ENCODE measurements at regions not wholly inside any gene's neighbourhood (a gene's known extent, or its start where the extent isn't known, plus 50 kb on each side); places are given as distances from the start of the nearest gene placed in this dataset.

GRCh38 chr11:70669871-70670675 lies 271.7 kb downstream of the CTTN start:
- POLR2A ChIA-PET, result no interaction called here

GRCh38 chr11:70670676-70671034 lies 272.3 kb downstream of the CTTN start:
- Mint-ChIP-seq H3K36me3 (ENCODE audit: low read depth) (no peaks in the 10 kb centered on the region), H3K4me3 (no peak overlapping the region), H3K4me1 (no peaks in the 10 kb centered on the region), H3K27ac (no peak overlapping the region), H3K9me3 (no peaks in the 10 kb centered on the region), H3K27me3 (peaks cover 4% of the 10 kb centered on the region)
- ChIA-PET CTCF (no interaction called here), POLR2A (no interaction called here)
- no peak for DNase-seq

More at GRCh38 chr11:70669871-70670675, 271.7 kb downstream of the CTTN start:
- DNase-seq, result no peak
- CTCF ChIA-PET, result no interaction called here
- H3K9me3 Mint-ChIP-seq, result no peaks in the 10 kb centered on the region
- no peak overlapping the region for H3K4me3 Mint-ChIP-seq
- H3K27ac Mint-ChIP-seq, result no peak overlapping the region
- no peaks in the 10 kb centered on the region for H3K36me3 Mint-ChIP-seq (ENCODE audit: low read depth)
- H3K4me1 Mint-ChIP-seq, result no peaks in the 10 kb centered on the region
- peaks cover 4% of the 10 kb centered on the region for H3K27me3 Mint-ChIP-seq

DNA sequence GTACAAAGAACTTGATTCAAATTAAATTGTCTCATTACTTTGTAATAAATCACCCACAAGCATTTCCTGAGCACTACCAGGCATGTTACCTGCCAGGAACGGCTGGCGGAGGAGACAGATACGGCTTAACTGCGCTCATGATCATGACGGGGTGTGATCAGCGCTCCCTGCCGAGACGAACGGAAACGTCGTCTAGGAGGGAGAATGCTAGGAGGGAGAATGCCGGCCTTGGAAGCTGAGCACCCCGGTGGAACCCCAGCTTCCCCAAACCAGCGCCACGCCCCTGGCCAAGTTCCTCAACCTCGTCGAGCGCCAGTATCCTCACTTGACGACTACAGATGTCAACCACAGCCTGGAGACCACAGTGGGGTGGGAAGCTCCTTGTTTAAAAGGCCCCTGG lies 272.8 kb downstream of the CTTN start:
- peaks cover 4% of the 10 kb centered on the region for H3K27me3 Mint-ChIP-seq
- CTCF ChIA-PET, result no interaction called here

GRCh38 chr11:70671611-70672010 lies 273.3 kb downstream of the CTTN start:
- H3K36me3 Mint-ChIP-seq (ENCODE audit: low read depth), result no peaks in the 10 kb centered on the region
- H3K4me1 Mint-ChIP-seq, result no peaks in the 10 kb centered on the region
- ChIA-PET POLR2A (no interaction called here), CTCF (no interaction called here)
- no peak overlapping the region for H3K27ac Mint-ChIP-seq
- H3K9me3 Mint-ChIP-seq, result no peaks in the 10 kb centered on the region
- no peak overlapping the region for H3K4me3 Mint-ChIP-seq
- peaks cover 4% of the 10 kb centered on the region for H3K27me3 Mint-ChIP-seq
- DNase-seq, result no peak

More for the DNA sequence above, 272.8 kb downstream of the CTTN start:
- Mint-ChIP-seq H3K4me1 (no peaks in the 10 kb centered on the region), H3K36me3 (ENCODE audit: low read depth) (no peaks in the 10 kb centered on the region), H3K27ac (no peak overlapping the region), H3K4me3 (no peak overlapping the region), H3K9me3 (no peaks in the 10 kb centered on the region)
- POLR2A ChIA-PET, result no interaction called here
- DNase-seq, result no peak

DNA sequence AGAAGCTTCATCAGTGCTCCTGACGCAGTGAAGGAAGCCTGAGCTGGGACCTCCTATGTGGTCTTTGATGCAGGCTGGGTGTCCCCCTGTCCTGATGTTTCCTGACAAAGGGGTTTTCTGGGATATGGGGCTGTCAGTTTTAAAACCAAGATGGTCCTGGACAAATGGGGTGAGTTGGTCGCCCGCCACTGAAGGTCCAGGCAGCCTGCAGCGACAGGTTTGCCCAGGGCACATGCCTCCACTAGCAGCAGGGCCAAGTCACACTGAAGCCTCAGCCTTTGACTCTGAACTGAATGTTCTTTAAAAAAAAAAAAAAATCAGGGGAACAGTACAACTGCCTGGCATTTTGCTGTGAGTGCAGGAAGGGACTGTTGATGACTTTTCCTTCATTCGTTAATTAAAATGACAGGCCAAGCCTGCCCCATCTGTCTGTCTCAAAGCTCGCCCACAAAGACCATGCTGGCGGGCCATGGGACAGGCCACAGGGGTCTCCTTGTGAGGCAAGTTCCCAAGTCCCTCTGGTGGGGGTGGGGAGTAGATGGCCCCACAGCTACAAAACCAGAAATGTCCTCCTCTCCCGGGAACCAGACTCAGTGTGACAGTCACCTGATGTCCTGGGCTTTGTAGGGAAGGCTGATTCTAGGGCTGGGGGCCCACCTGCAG lies 274.8 kb downstream of the CTTN start:
- H3K27me3 Mint-ChIP-seq, result peaks cover 4% of the 10 kb centered on the region
- ChIA-PET POLR2A (no interaction called here), CTCF (no interaction called here)

GRCh38 chr11:70674605-70675004 lies 276.3 kb downstream of the CTTN start:
- H3K9me3 Mint-ChIP-seq, result no peaks in the 10 kb centered on the region
- POLR2A ChIA-PET, result no interaction called here
- H3K4me3 Mint-ChIP-seq, result no peak overlapping the region
- H3K4me1 Mint-ChIP-seq, result no peaks in the 10 kb centered on the region
- H3K36me3 Mint-ChIP-seq (ENCODE audit: low read depth), result no peaks in the 10 kb centered on the region
- CTCF ChIA-PET, result no interaction called here
- peaks cover 4% of the 10 kb centered on the region for H3K27me3 Mint-ChIP-seq
- no peak overlapping the region for H3K27ac Mint-ChIP-seq
- DNase-seq, result no peak

More for the DNA sequence above, 274.8 kb downstream of the CTTN start:
- Mint-ChIP-seq H3K9me3 (no peaks in the 10 kb centered on the region), H3K4me3 (no peak overlapping the region), H3K36me3 (ENCODE audit: low read depth) (no peaks in the 10 kb centered on the region), H3K4me1 (no peaks in the 10 kb centered on the region), H3K27ac (no peak overlapping the region)
- no peak for DNase-seq

DNA sequence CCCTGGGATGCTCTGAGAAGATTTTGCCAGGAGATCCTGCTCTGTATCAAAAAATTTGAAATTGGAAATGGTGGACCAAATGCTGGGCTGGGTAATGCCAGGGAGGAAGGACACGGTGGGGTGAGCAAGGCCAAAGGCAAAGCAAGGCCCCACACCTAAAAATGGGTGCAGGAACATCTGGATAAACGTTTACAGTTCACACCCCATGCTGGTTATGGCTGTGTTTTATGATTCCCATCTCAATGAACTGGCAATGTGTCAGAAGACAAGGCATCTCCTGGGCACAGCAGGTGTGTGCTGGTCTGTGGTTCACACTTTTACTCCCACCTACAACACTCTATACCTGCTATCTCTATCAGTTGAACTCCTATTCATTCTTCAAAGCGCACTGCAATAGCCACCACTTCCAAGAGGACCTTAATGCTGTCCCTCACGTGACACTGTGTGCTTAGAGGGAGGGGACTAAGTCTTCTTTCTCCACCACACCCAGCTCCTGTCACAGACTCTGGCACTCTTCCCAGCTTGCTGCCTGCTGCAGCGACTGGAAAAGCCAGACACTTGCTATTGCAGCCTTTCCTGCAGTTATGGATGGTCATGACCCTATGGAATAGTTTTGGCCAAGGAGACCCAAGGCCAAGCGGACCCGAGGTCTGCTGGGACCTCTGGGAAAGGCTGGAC lies 277.5 kb downstream of the CTTN start:
- H3K27me3 Mint-ChIP-seq, result peaks cover 4% of the 10 kb centered on the region
- no peaks in the 10 kb centered on the region for H3K9me3 Mint-ChIP-seq
- DNase-seq, result no peak
- no peaks in the 10 kb centered on the region for H3K4me1 Mint-ChIP-seq
- CTCF ChIA-PET, result no interaction called here
- no peaks in the 10 kb centered on the region for H3K36me3 Mint-ChIP-seq (ENCODE audit: low read depth)
- H3K4me3 Mint-ChIP-seq, result no peak overlapping the region
- H3K27ac Mint-ChIP-seq, result no peak overlapping the region
- POLR2A ChIA-PET, result no interaction called here

DNA sequence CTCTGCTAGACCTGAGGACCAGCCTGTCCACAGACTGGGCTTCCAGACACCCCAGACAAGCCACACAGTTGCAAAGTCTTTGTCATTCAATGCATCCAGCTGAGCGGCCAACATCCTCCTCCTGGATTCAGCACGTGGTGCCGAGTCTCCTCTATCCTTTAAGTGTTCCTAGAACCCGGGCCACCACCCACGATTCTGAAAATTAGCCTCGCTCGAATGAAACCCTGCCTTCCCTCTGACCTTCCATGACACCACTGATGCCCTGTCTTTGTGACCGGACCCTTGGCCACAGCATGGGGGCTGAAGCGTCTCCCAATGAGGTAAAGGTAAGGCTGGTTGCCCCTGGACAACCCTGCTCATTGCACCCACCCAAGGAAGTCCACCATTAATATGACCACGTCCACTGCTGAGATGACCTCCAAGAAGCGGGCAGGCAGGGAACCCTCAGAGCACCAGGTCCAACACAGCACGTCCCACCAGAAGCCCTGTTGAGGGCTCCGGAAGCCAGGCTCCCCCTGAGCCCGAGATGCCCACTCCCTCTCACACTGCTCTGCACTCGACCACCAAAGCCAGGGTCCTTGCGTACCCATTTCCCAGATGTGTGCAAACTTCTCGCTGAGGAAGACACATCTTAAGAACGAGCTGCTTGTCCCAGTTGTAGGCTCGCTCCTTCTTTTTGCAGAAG lies 279.0 kb downstream of the CTTN start:
- no peaks in the 10 kb centered on the region for H3K4me1 Mint-ChIP-seq
- no peak overlapping the region for H3K4me3 Mint-ChIP-seq
- H3K27ac Mint-ChIP-seq, result no peak overlapping the region
- ChIA-PET POLR2A (no interaction called here), CTCF (no interaction called here)
- no peaks in the 10 kb centered on the region for H3K36me3 Mint-ChIP-seq (ENCODE audit: low read depth)
- DNase-seq, result no peak
- peaks cover under 1% of the 10 kb centered on the region for H3K27me3 Mint-ChIP-seq
- H3K9me3 Mint-ChIP-seq, result no peaks in the 10 kb centered on the region

GRCh38 chr11:70678931-70679900 lies 280.9 kb downstream of the CTTN start:
- Mint-ChIP-seq H3K27ac (no peak overlapping the region), H3K4me3 (no peak overlapping the region), H3K27me3 (no peaks in the 10 kb centered on the region), H3K4me1 (no peaks in the 10 kb centered on the region), H3K9me3 (no peaks in the 10 kb centered on the region), H3K36me3 (ENCODE audit: low read depth) (no peaks in the 10 kb centered on the region)
- CTCF ChIA-PET, result no interaction called here
- DNase-seq, result no peak
- POLR2A ChIA-PET, result no interaction called here

GRCh38 chr11:70680781-70681281 lies 282.5 kb downstream of the CTTN start:
- Mint-ChIP-seq H3K27ac (no peak overlapping the region), H3K9me3 (no peaks in the 10 kb centered on the region), H3K36me3 (ENCODE audit: low read depth) (no peaks in the 10 kb centered on the region), H3K4me3 (no peak overlapping the region), H3K27me3 (no peaks in the 10 kb centered on the region), H3K4me1 (no peaks in the 10 kb centered on the region)
- CTCF ChIA-PET, result no interaction called here
- POLR2A ChIA-PET, result no interaction called here
- no peak for DNase-seq

- Mint-ChIP-seq H3K4me1 (no peaks in the 10 kb centered on the region), H3K9me3 (no peaks in the 10 kb centered on the region), H3K27ac (no peak overlapping the region), H3K36me3 (ENCODE audit: low read depth) (no peaks in the 10 kb centered on the region), H3K27me3 (no peaks in the 10 kb centered on the region), H3K4me3 (no peak overlapping the region)
- no peak for DNase-seq
- CTCF ChIA-PET, result no interaction called here
- POLR2A ChIA-PET, result no interaction called here
Measured at GRCh38 chr11:70682056-70682455, 283.7 kb downstream of the CTTN start.

DNA sequence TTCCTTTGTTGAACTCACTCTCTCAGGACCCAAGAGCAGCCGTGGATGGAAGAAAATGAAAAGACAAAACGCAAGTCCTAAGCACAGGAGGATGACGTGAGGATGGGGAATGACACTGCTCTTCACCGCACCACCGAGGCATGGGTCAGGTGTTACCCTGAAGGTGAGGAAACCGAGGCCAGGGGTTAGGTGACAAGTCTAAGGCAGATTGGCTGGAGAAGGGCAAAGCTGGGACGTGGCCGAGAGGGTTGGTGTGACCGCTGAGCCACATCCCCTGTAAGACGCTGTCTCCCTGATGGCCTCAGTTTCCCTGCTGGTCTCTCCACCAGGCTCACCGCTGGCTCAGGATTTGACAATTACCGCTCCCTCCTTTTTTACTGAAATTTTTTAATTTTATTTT lies 284.4 kb downstream of the CTTN start:
- CTCF ChIA-PET, result no interaction called here
- no peaks in the 10 kb centered on the region for H3K9me3 Mint-ChIP-seq
- no peak for DNase-seq
- H3K4me3 Mint-ChIP-seq, result no peak overlapping the region
- H3K27me3 Mint-ChIP-seq, result no peaks in the 10 kb centered on the region
- POLR2A ChIA-PET, result interaction anchor here (0.6 kb wide), 1 partner anchor 61 kb away, joined by 3 read pairs; no protein-coding TSS in a partner anchor
- no peak overlapping the region for H3K27ac Mint-ChIP-seq
- no peaks in the 10 kb centered on the region for H3K36me3 Mint-ChIP-seq (ENCODE audit: low read depth)
- no peaks in the 10 kb centered on the region for H3K4me1 Mint-ChIP-seq
